GM23338 (cell line): ENCODE measurements at regions not wholly inside any gene's neighbourhood (a gene's known extent, or its start where the extent isn't known, plus 50 kb on each side); places are given as distances from the start of the nearest gene placed in this dataset.

Experiments used
- ATAC-seq: fragments of 200-7000 bp; cut with Tn5 transposase; 3 replicates; pipeline ENCODE4 v1.9.1; 2020
- DNase-seq: peaks from one replicate; pipeline ENCODE4 v3.0.0-alpha.2; 2015; ENCODE audit warnings: low spot score
- H2AFZ ChIP-seq: fragments of 200-600 bp; sonication (generic); 2 replicates; pipeline ENCODE4 v1.8.0; 2016; ENCODE audit warnings: antibody characterized with exemption, mild to moderate bottlenecking, moderate library complexity
- H3F3A ChIP-seq: fragments of 200-600 bp; sonication (generic); replicated peaks from 2 replicates; pipeline ENCODE4 v1.8.0; 2017; ENCODE audit warnings: antibody characterized with exemption, mixed run types, low read depth
- H3K27ac ChIP-seq: fragments of 200-600 bp; sonication (generic); 2 replicates; pipeline ENCODE4 v1.6.1; 2016; ENCODE audit warnings: low read depth
- H3K27me3 ChIP-seq: fragments of 200-600 bp; sonication (generic); 2 replicates; pipeline ENCODE4 v1.8.0; 2016; ENCODE audit warnings: mild to moderate bottlenecking, mixed run types, moderate library complexity; ENCODE audit not compliant: insufficient read depth
- H3K36me3 ChIP-seq: fragments of 200-600 bp; sonication (generic); 2 replicates; pipeline ENCODE4 v1.8.0; 2016; ENCODE audit warnings: mild to moderate bottlenecking; ENCODE audit not compliant: insufficient read depth
- H3K4me1 ChIP-seq: fragments of 200-600 bp; sonication (generic); 2 replicates; pipeline ENCODE4 v1.8.0; 2016; ENCODE audit warnings: mild to moderate bottlenecking, moderate library complexity; ENCODE audit not compliant: insufficient read depth
- H3K4me2 ChIP-seq: fragments of 200-600 bp; sonication (generic); 2 replicates; pipeline ENCODE4 v1.7.1; 2017; ENCODE audit warnings: mixed run types
- H3K4me3 ChIP-seq: fragments of 200-600 bp; sonication (generic); 2 replicates; pipeline ENCODE4 v1.6.1; 2016; ENCODE audit warnings: mixed run types
- H3K79me2 ChIP-seq: fragments of 200-600 bp; sonication (generic); replicated peaks from 2 replicates; pipeline ENCODE4 v1.8.0; 2017; ENCODE audit warnings: mild to moderate bottlenecking; ENCODE audit not compliant: insufficient read depth
- H3K9me2 ChIP-seq: fragments of 200-600 bp; sonication (generic); 2 replicates; pipeline ENCODE4 v1.8.0; 2017; ENCODE audit not compliant: insufficient read depth
- H4K20me1 ChIP-seq: fragments of 200-600 bp; sonication (generic); replicated peaks from 2 replicates; pipeline ENCODE4 v1.8.0; 2017; ENCODE audit warnings: mild to moderate bottlenecking; ENCODE audit not compliant: insufficient read depth
- H3K27ac Mint-ChIP-seq: 2 replicates; pipeline ENCODE4 v1.8.0; 2020; ENCODE audit warnings: inconsistent platforms, mild to moderate bottlenecking, moderate library complexity, mixed read lengths
- H3K27me3 Mint-ChIP-seq: 3 replicates; pipeline ENCODE4 v1.8.0; 2022; ENCODE audit warnings: low read depth, mild to moderate bottlenecking, moderate library complexity, mixed read lengths, inconsistent platforms; ENCODE audit not compliant: insufficient read depth, poor library complexity
- H3K36me3 Mint-ChIP-seq: 3 replicates; pipeline ENCODE4 v1.8.0; 2021; ENCODE audit warnings: low read depth, mild to moderate bottlenecking, inconsistent platforms, moderate library complexity, mixed read lengths
- H3K4me1 Mint-ChIP-seq: 3 replicates; pipeline ENCODE4 v1.8.0; 2020; ENCODE audit warnings: mild to moderate bottlenecking, inconsistent platforms, mixed read lengths
- H3K4me3 Mint-ChIP-seq: 3 replicates; pipeline ENCODE4 v1.8.0; 2021; ENCODE audit warnings: moderate library complexity, mild to moderate bottlenecking, inconsistent platforms, mixed read lengths
- H3K9me3 Mint-ChIP-seq: 3 replicates; pipeline ENCODE4 v1.8.0; 2020; ENCODE audit warnings: moderate library complexity, mild to moderate bottlenecking, inconsistent platforms, mixed read lengths
- CTCF ChIP-seq, 2 experiments: fragments of 200-600 bp in 1 of 2; sonication (generic) in 1 of 2; conservative IDR thresholded peaks; 2 replicates each; pipeline versions ENCODE4 v1.5.1 to v1.6.1; 2016 to 2017; ENCODE audit warnings: antibody characterized with exemption in 2 of 2, low read depth in 2 of 2, mild to moderate bottlenecking in 2 of 2, moderate library complexity in 1 of 2
- EZH2 ChIP-seq: fragments of 200-600 bp; sonication (generic); IDR thresholded peaks from one replicate; pipeline ENCODE4 v1.8.0; 2017; ENCODE audit warnings: antibody characterized with exemption, mild to moderate bottlenecking, low read depth; ENCODE audit not compliant: unreplicated experiment
- EZH2phosphoT487 ChIP-seq: fragments of 200-600 bp; sonication (generic); IDR thresholded peaks from one replicate; pipeline ENCODE4 v1.8.1; 2018; ENCODE audit warnings: antibody characterized with exemption; ENCODE audit not compliant: unreplicated experiment
- JUNB ChIP-seq: IDR thresholded peaks from one replicate; pipeline ENCODE4 v1.6.1; 2016; ENCODE audit warnings: antibody characterized with exemption; ENCODE audit not compliant: unreplicated experiment
- NANOG ChIP-seq: IDR thresholded peaks from 2 replicates; pipeline ENCODE4 v1.6.1; 2016; ENCODE audit warnings: antibody characterized with exemption, borderline replicate concordance
- POLR2AphosphoS5 ChIP-seq: IDR thresholded peaks from 2 replicates; pipeline ENCODE4 v1.6.1; 2016; ENCODE audit warnings: antibody characterized with exemption, low read depth
- REST ChIP-seq: IDR thresholded peaks from one replicate; pipeline ENCODE4 v1.6.1; 2018; ENCODE audit warnings: antibody characterized with exemption; ENCODE audit not compliant: unreplicated experiment
- ZNF114 ChIP-seq: fragments of 250-450 bp; sonication (Bioruptor Pico); IDR thresholded peaks from 2 replicates; pipeline ENCODE4 v1.5.0; 2020; ENCODE audit warnings: mild to moderate bottlenecking, moderate library complexity
- ZNF331 ChIP-seq: fragments of 250-450 bp; sonication (Bioruptor Pico); IDR thresholded peaks from 2 replicates; pipeline ENCODE4 v1.5.0; 2020; ENCODE audit warnings: low read depth, mild to moderate bottlenecking, moderate library complexity

- TF ChIP-seq REST (no peak), CTCF (conservative IDR thresholded peaks at IDR 0.05; ENCODE audit: low read depth in 2 of 2) (no peak), NANOG (no peak), POLR2AphosphoS5 (no peak)
Observed at GRCh38 chr12:43289426-43289801, 262.6 kb downstream of the ADAMTS20 start (continued).

GRCh38 chr12:43288671-43289425, 263.2 kb downstream of the ADAMTS20 start:
- no peaks in the 10 kb centered on the region for H4K20me1 ChIP-seq
- no peaks in the 10 kb centered on the region for H3K9me2 ChIP-seq
- H3K79me2 ChIP-seq = no peaks in the 10 kb centered on the region
- no peaks in the 10 kb centered on the region for H3K4me1 ChIP-seq
- Mint-ChIP-seq H3K27ac (no peak overlapping the region), H3K27me3 (no peaks in the 10 kb centered on the region), H3K4me3 (no peak overlapping the region), H3K4me1 (peaks cover 3% of the 10 kb centered on the region; the same call in 2 of the 3 replicates), H3K36me3 (no peaks in the 10 kb centered on the region), H3K9me3 (no peaks in the 10 kb centered on the region)
- H3K27me3 ChIP-seq = no peaks in the 10 kb centered on the region
- H3K27ac ChIP-seq = no peak overlapping the region
- no peak overlapping the region for H3K4me3 ChIP-seq
- no peaks in the 10 kb centered on the region for H3K36me3 ChIP-seq
- ATAC-seq = no peak
- H2AFZ ChIP-seq = no peak overlapping the region; the same call in 1 of the 2 replicates
- no peak overlapping the region for H3K4me2 ChIP-seq
- DNase-seq = no peak
- H3F3A ChIP-seq = no peaks in the 10 kb centered on the region
- TF ChIP-seq EZH2 (no peak), EZH2phosphoT487 (no peak), REST (no peak), JUNB (no peak), ZNF114 (CRISPR knock-in tag) (no peak), ZNF331 (CRISPR knock-in tag) (no peak)
